Body of pancreas (tissue), 4 donors: ENCODE measurements at regions not wholly inside any gene's neighbourhood (a gene's known extent, or its start where the extent isn't known, plus 50 kb on each side); places are given as distances from the start of the nearest gene placed in this dataset.

Experiments
- ATAC-seq: fragments of 150-250 bp; one replicate; pipeline ENCODE4 v1.9.1; 2016
- DNase-seq, 4 donors: peaks; one replicate each; pipeline ENCODE4 v3.0.0-alpha.2; 2019
- H3K27ac ChIP-seq, 4 donors: fragments of 200-600 bp; sonication (generic); 1 replicate in 3 of 4; 2 replicates in 1 of 4; pipeline versions ENCODE4 v1.5.1 to v1.6.1; 2016 to 2019; ENCODE audit warnings: mild to moderate bottlenecking in 1 of 4, mixed read lengths in 1 of 4, moderate library complexity in 1 of 4
- H3K27me3 ChIP-seq, 2 donors: fragments of 200-600 bp; sonication (generic); one replicate each; pipeline ENCODE4 v1.6.0; 2016; ENCODE audit warnings: mild to moderate bottlenecking in 1 of 2
- H3K36me3 ChIP-seq, 2 donors: fragments of 200-600 bp; sonication (generic); replicated peaks in 1 of 2; 2 replicates each; pipeline ENCODE4 v1.5.1; 2016; ENCODE audit warnings: low read depth in 2 of 2; ENCODE audit not compliant: insufficient read depth in 1 of 2
- H3K4me1 ChIP-seq: fragments of 200-600 bp; sonication (generic); one replicate; pipeline ENCODE4 v1.6.0; 2016
- H3K4me3 ChIP-seq, 2 donors: fragments of 200-600 bp; sonication (generic); 1 replicate in 1 of 2; 2 replicates in 1 of 2; pipeline ENCODE4 v1.5.1; 2016 to 2019
- H3K9me3 ChIP-seq, 3 donors: fragments of 200-600 bp; sonication (generic); 1 replicate in 2 of 3; 2 replicates in 1 of 3; pipeline ENCODE4 v1.5.1; 2016
- CTCF ChIP-seq, 7 experiments: fragments of 450-650 bp in 4 of 7; fragments of 200-600 bp in 3 of 7; sonication (generic) in 3 of 7; IDR thresholded peaks; one replicate each; pipeline ENCODE4 v1.5.1; 2016 to 2019; ENCODE audit warnings: antibody characterized with exemption in 7 of 7
- POLR2A ChIP-seq, 3 donors: fragments of 450-650 bp; IDR thresholded peaks; one replicate each; pipeline ENCODE4 v1.6.1; 2016; ENCODE audit warnings: antibody characterized with exemption in 3 of 3, mild to moderate bottlenecking in 2 of 3
- WGBS, 2 donors: methylation state at CpG; one replicate each; pipeline ENCODE4 v1.1.5; 2017; 5-methylcytosine and 5-hydroxymethylcytosine counted together
- intact Hi-C: fragments of 100-400 bp; cut with DNase I; formaldehyde crosslinking; loops from one replicate; pipeline ENCODE4 v1.15.1; 2023

- TF ChIP-seq CTCF (IDR thresholded peaks at IDR 0.05) (no peak), POLR2A (IDR thresholded peaks at IDR 0.05) (no peak)
- Histone ChIP-seq H3K4me1 (no peaks in the 10 kb centered on the region), H3K36me3 (no peaks in the 10 kb centered on the region), H3K4me3 (no peak overlapping the region), H3K27ac (no peak overlapping the region), H3K9me3 (no peaks in the 10 kb centered on the region), H3K27me3 (no peaks in the 10 kb centered on the region)
- WGBS, 2 donors = 74 to 77% methylated on average over 5 of the region's 5 CpGs
- intact Hi-C loops = no loop called here
- DNase-seq (no peak), ATAC-seq (no peak)
Measured at GRCh38 chr3:65079560-65079959, 391.8 kb upstream of the ADAMTS9 start.

GRCh38 chr3:65078748-65079147 lies 390.9 kb upstream of the ADAMTS9 start:
- H3K9me3 ChIP-seq = no peaks in the 10 kb centered on the region
- DNase-seq = no peak
- no peak overlapping the region for H3K4me3 ChIP-seq
- H3K27ac ChIP-seq = no peak overlapping the region
- no peak for ATAC-seq
- no peaks in the 10 kb centered on the region for H3K4me1 ChIP-seq
- intact Hi-C loops = no loop called here
- H3K36me3 ChIP-seq = no peaks in the 10 kb centered on the region
- TF ChIP-seq CTCF (IDR thresholded peaks at IDR 0.05) = no peak
- no peak for TF ChIP-seq POLR2A (IDR thresholded peaks at IDR 0.05)
- H3K27me3 ChIP-seq = no peaks in the 10 kb centered on the region

- no peak overlapping the region for H3K4me3 ChIP-seq
- no peak for ATAC-seq
Measured at GRCh38 chr3:65077124-65077523, 389.3 kb upstream of the ADAMTS9 start.

GRCh38 chr3:65070968-65071367 lies 383.2 kb upstream of the ADAMTS9 start:
- no peak overlapping the region for H3K4me3 ChIP-seq
- no peaks in the 10 kb centered on the region for H3K36me3 ChIP-seq
- no peak for TF ChIP-seq CTCF (IDR thresholded peaks at IDR 0.05)
- no peaks in the 10 kb centered on the region for H3K9me3 ChIP-seq
- H3K4me1 ChIP-seq = no peaks in the 10 kb centered on the region
- 68 to 77% methylated on average over 3 of the region's 3 CpGs for WGBS, 2 donors
- H3K27ac ChIP-seq = no peak overlapping the region
- intact Hi-C loops = no loop called here
- no peak for DNase-seq
- no peaks in the 10 kb centered on the region for H3K27me3 ChIP-seq
- no peak for ATAC-seq

More at GRCh38 chr3:65077124-65077523, 389.3 kb upstream of the ADAMTS9 start:
- DNase-seq = no peak
- Histone ChIP-seq H3K27ac (no peak overlapping the region), H3K36me3 (no peaks in the 10 kb centered on the region), H3K4me1 (no peaks in the 10 kb centered on the region), H3K27me3 (no peaks in the 10 kb centered on the region), H3K9me3 (no peaks in the 10 kb centered on the region)
- WGBS, 2 donors = 88 to 93% methylated on average over 2 of the region's 2 CpGs
- intact Hi-C loops = no loop called here
- TF ChIP-seq CTCF (IDR thresholded peaks at IDR 0.05) (no peak), POLR2A (IDR thresholded peaks at IDR 0.05) (no peak)

GRCh38 chr3:65060904-65061303 lies 373.1 kb upstream of the ADAMTS9 start:
- no peaks in the 10 kb centered on the region for H3K9me3 ChIP-seq
- H3K4me3 ChIP-seq = no peak overlapping the region
- no peak for TF ChIP-seq CTCF (IDR thresholded peaks at IDR 0.05)
- no peak for TF ChIP-seq POLR2A (IDR thresholded peaks at IDR 0.05)
- ATAC-seq (no peak), DNase-seq (no peak)
- 63 to 70% methylated on average over 2 of the region's 2 CpGs for WGBS, 2 donors
- H3K27ac ChIP-seq = no peak overlapping the region
- H3K27me3 ChIP-seq = no peaks in the 10 kb centered on the region
- no peaks in the 10 kb centered on the region for H3K4me1 ChIP-seq
- intact Hi-C loops = no loop called here
- no peaks in the 10 kb centered on the region for H3K36me3 ChIP-seq
